Testis (tissue), 2 donors: ENCODE measurements at regions not wholly inside any gene's neighbourhood (a gene's known extent, or its start where the extent isn't known, plus 50 kb on each side); places are given as distances from the start of the nearest gene placed in this dataset.

Source experiments
- POLR2A ChIP-seq: fragments of 450-650 bp; IDR thresholded peaks from one replicate; pipeline ENCODE4 v1.6.1; 2017; ENCODE audit warnings: antibody characterized with exemption, mild to moderate bottlenecking, moderate library complexity
- TF ChIP-seq, protein P1 (sequence below), 3 experiments: fragments of 450-650 bp in 2 of 3; fragments of 200-600 bp in 1 of 3; sonication (generic) in 1 of 3; IDR thresholded peaks; one replicate each; pipeline ENCODE4 v1.5.1; 2016 to 2019; ENCODE audit warnings: antibody characterized with exemption in 3 of 3, mild to moderate bottlenecking in 2 of 3, moderate library complexity in 1 of 3

DNA sequence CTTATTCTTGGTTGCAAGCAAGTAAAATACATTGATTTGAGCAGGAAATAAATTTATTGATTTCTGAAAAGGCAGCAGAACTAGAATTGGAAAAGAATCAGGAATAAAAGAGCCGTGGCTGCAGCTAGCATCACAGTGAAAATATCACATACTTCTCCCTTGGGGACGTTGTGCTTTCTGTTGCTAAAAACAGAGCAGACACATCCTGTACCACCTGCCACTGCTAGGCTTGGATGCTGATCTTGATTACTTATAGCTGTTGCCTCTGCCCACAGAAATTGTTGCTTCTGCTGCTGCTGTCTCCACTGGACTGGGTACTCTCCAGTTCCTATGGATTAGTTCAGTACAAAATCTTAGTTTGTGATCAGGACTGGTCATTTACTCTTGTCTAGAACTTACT, 283.8 kb downstream of the C3orf38 start:
- TF ChIP-seq, protein P1, sequence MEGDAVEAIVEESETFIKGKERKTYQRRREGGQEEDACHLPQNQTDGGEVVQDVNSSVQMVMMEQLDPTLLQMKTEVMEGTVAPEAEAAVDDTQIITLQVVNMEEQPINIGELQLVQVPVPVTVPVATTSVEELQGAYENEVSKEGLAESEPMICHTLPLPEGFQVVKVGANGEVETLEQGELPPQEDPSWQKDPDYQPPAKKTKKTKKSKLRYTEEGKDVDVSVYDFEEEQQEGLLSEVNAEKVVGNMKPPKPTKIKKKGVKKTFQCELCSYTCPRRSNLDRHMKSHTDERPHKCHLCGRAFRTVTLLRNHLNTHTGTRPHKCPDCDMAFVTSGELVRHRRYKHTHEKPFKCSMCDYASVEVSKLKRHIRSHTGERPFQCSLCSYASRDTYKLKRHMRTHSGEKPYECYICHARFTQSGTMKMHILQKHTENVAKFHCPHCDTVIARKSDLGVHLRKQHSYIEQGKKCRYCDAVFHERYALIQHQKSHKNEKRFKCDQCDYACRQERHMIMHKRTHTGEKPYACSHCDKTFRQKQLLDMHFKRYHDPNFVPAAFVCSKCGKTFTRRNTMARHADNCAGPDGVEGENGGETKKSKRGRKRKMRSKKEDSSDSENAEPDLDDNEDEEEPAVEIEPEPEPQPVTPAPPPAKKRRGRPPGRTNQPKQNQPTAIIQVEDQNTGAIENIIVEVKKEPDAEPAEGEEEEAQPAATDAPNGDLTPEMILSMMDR (IDR thresholded peaks at IDR 0.05): no peak
- no peak for TF ChIP-seq POLR2A
